ENCODE measurements at regions not wholly inside any gene's neighbourhood (a gene's known extent, or its start where the extent isn't known, plus 50 kb on each side); places are given as distances from the start of the nearest gene placed in this dataset.

- no peak for TF ChIP-seq EP300 (IDR thresholded peaks at IDR 0.05; ENCODE audit: borderline replicate concordance)
Measured at GRCh38 chr14:56514663-56515371, 64.8 kb upstream of the TMEM260 start.

- no peak for TF ChIP-seq REST (IDR thresholded peaks at IDR 0.05; ENCODE audit: low read depth)
- TF ChIP-seq USF1 (IDR thresholded peaks at IDR 0.05): no peak
- no peak for TF ChIP-seq EGR1 (IDR thresholded peaks at IDR 0.05)
- TF ChIP-seq MAX (IDR thresholded peaks at IDR 0.05): no peak
- TF ChIP-seq EP300 (IDR thresholded peaks at IDR 0.05; ENCODE audit: borderline replicate concordance): no peak
- TF ChIP-seq CEBPB (IDR thresholded peaks at IDR 0.05): no peak
- no peak for TF ChIP-seq TAF1 (IDR thresholded peaks at IDR 0.05; ENCODE audit: low read depth)
- TF ChIP-seq CREB1 (IDR thresholded peaks at IDR 0.05; ENCODE audit: low read depth): no peak
- TF ChIP-seq TCF12 (IDR thresholded peaks at IDR 0.05; ENCODE audit: low read depth): no peak
- TF ChIP-seq RAD21 (IDR thresholded peaks at IDR 0.05; ENCODE audit: low read depth): no peak
- no peak for TF ChIP-seq FOXM1 (IDR thresholded peaks at IDR 0.05; ENCODE audit: borderline replicate concordance, low read depth)
- TF ChIP-seq YY1 (IDR thresholded peaks at IDR 0.05; ENCODE audit: low read depth): no peak
- TF ChIP-seq NFIC (IDR thresholded peaks at IDR 0.05): no peak
- no peak for TF ChIP-seq ZBTB7A (IDR thresholded peaks at IDR 0.05; ENCODE audit: low read depth)
- TF ChIP-seq TEAD4 (IDR thresholded peaks at IDR 0.05): no peak
Measured at GRCh38 chr14:56515739-56516138, 63.9 kb upstream of the TMEM260 start.

- no peak for TF ChIP-seq TCF12 (IDR thresholded peaks at IDR 0.05; ENCODE audit: low read depth)
- no peak for TF ChIP-seq CEBPB (IDR thresholded peaks at IDR 0.05)
- TF ChIP-seq TEAD4 (IDR thresholded peaks at IDR 0.05): no peak
- TF ChIP-seq REST (IDR thresholded peaks at IDR 0.05; ENCODE audit: low read depth): no peak
- no peak for TF ChIP-seq FOXM1 (IDR thresholded peaks at IDR 0.05; ENCODE audit: borderline replicate concordance, low read depth)
- TF ChIP-seq EP300 (IDR thresholded peaks at IDR 0.05; ENCODE audit: borderline replicate concordance): no peak
- TF ChIP-seq EGR1 (IDR thresholded peaks at IDR 0.05): no peak
- no peak for TF ChIP-seq YY1 (IDR thresholded peaks at IDR 0.05; ENCODE audit: low read depth)
- TF ChIP-seq RAD21 (IDR thresholded peaks at IDR 0.05; ENCODE audit: low read depth): no peak
- no peak for TF ChIP-seq ZBTB7A (IDR thresholded peaks at IDR 0.05; ENCODE audit: low read depth)
- TF ChIP-seq TAF1 (IDR thresholded peaks at IDR 0.05; ENCODE audit: low read depth): no peak
- no peak for TF ChIP-seq MAX (IDR thresholded peaks at IDR 0.05)
- no peak for TF ChIP-seq USF1 (IDR thresholded peaks at IDR 0.05)
- TF ChIP-seq NFIC (IDR thresholded peaks at IDR 0.05): no peak
- TF ChIP-seq CREB1 (IDR thresholded peaks at IDR 0.05; ENCODE audit: low read depth): no peak
Measured at GRCh38 chr14:56522403-56522802, 57.2 kb upstream of the TMEM260 start.

- TF ChIP-seq TCF12 (IDR thresholded peaks at IDR 0.05; ENCODE audit: low read depth) (no peak), NFIC (IDR thresholded peaks at IDR 0.05) (no peak), EP300 (IDR thresholded peaks at IDR 0.05; ENCODE audit: borderline replicate concordance) (no peak), MAX (IDR thresholded peaks at IDR 0.05) (no peak), RAD21 (IDR thresholded peaks at IDR 0.05; ENCODE audit: low read depth) (no peak), REST (IDR thresholded peaks at IDR 0.05; ENCODE audit: low read depth) (no peak), ZBTB7A (IDR thresholded peaks at IDR 0.05; ENCODE audit: low read depth) (no peak), CREB1 (IDR thresholded peaks at IDR 0.05; ENCODE audit: low read depth) (no peak), FOXM1 (IDR thresholded peaks at IDR 0.05; ENCODE audit: borderline replicate concordance, low read depth) (no peak), TAF1 (IDR thresholded peaks at IDR 0.05; ENCODE audit: low read depth) (no peak), YY1 (IDR thresholded peaks at IDR 0.05; ENCODE audit: low read depth) (no peak), CEBPB (IDR thresholded peaks at IDR 0.05) (no peak), USF1 (IDR thresholded peaks at IDR 0.05) (no peak), TEAD4 (IDR thresholded peaks at IDR 0.05) (no peak), EGR1 (IDR thresholded peaks at IDR 0.05) (no peak)
Measured at GRCh38 chr14:56524971-56525677, 54.5 kb upstream of the TMEM260 start.
